DND-41 (cell line): ENCODE measurements at regions not wholly inside any gene's neighbourhood (a gene's known extent, or its start where the extent isn't known, plus 50 kb on each side); places are given as distances from the start of the nearest gene placed in this dataset.

Experiments
- ATAC-seq: fragments of 200-7000 bp; cut with Tn5 transposase; 3 replicates; pipeline ENCODE4 v1.9.1; 2021; ENCODE audit warnings: low read depth; ENCODE audit not compliant: insufficient read depth
- DNase-seq: peaks from one replicate; pipeline ENCODE4 v3.0.0-alpha.2; 2020
- H2AFZ ChIP-seq: 2 replicates; pipeline ENCODE4 v1.6.0; 2012; ENCODE audit warnings: low read depth, low read length
- H3K27ac ChIP-seq: 2 replicates; pipeline ENCODE4 v1.5.1; 2012; ENCODE audit warnings: low read length, inconsistent platforms
- H3K27me3 ChIP-seq: fragments of 200-600 bp; sonication (generic); 2 replicates; pipeline ENCODE4 v1.6.0; 2012; ENCODE audit warnings: low read length, mild to moderate bottlenecking, inconsistent platforms; ENCODE audit not compliant: insufficient read depth, poor library complexity
- H3K36me3 ChIP-seq: 2 replicates; pipeline ENCODE4 v1.5.1; 2012; ENCODE audit warnings: low read length, inconsistent platforms; ENCODE audit not compliant: insufficient read depth
- H3K4me1 ChIP-seq: 2 replicates; pipeline ENCODE4 v1.5.1; 2012; ENCODE audit warnings: mild to moderate bottlenecking, low read length; ENCODE audit not compliant: insufficient read depth
- H3K4me2 ChIP-seq: 2 replicates; pipeline ENCODE4 v1.6.0; 2012; ENCODE audit warnings: mild to moderate bottlenecking, moderate library complexity, low read length, inconsistent platforms; ENCODE audit not compliant: insufficient read depth
- H3K4me3 ChIP-seq, 2 experiments: fragments of 200-600 bp in 1 of 2; shearing (Covaris generic) in 1 of 2; 2 replicates each; pipeline ENCODE4 v1.5.1; 2012 to 2016; ENCODE audit warnings: inconsistent platforms in 2 of 2, low read length in 2 of 2, mild to moderate bottlenecking in 2 of 2, low read depth in 1 of 2, moderate library complexity in 1 of 2
- H3K79me2 ChIP-seq: 2 replicates; pipeline ENCODE4 v1.6.0; 2012; ENCODE audit warnings: low read length, inconsistent platforms; ENCODE audit not compliant: insufficient read depth
- H3K9ac ChIP-seq: 2 replicates; pipeline ENCODE4 v1.6.0; 2012; ENCODE audit warnings: low read depth, mild to moderate bottlenecking, inconsistent platforms, low read length, moderate library complexity
- H3K9me3 ChIP-seq: 2 replicates; pipeline ENCODE4 v1.5.1; 2012; ENCODE audit warnings: low read length, moderate library complexity, mild to moderate bottlenecking, inconsistent platforms; ENCODE audit not compliant: insufficient read depth, severe bottlenecking
- H4K20me1 ChIP-seq: 2 replicates; pipeline ENCODE4 v1.6.0; 2012; ENCODE audit warnings: low read length; ENCODE audit not compliant: insufficient read depth
- CTCF ChIP-seq: IDR thresholded peaks from 2 replicates; pipeline ENCODE4 v1.5.1; 2012; ENCODE audit warnings: borderline replicate concordance, low read length, moderate library complexity, mild to moderate bottlenecking; ENCODE audit not compliant: poor library complexity, severe bottlenecking; ENCODE audit errors: extremely low read depth
- EZH2 ChIP-seq: IDR thresholded peaks from 3 replicates; pipeline ENCODE4 v1.6.1; 2012; ENCODE audit warnings: borderline replicate concordance, low read depth, mild to moderate bottlenecking, moderate library complexity, low read length, inconsistent platforms; ENCODE audit not compliant: severe bottlenecking

DNA sequence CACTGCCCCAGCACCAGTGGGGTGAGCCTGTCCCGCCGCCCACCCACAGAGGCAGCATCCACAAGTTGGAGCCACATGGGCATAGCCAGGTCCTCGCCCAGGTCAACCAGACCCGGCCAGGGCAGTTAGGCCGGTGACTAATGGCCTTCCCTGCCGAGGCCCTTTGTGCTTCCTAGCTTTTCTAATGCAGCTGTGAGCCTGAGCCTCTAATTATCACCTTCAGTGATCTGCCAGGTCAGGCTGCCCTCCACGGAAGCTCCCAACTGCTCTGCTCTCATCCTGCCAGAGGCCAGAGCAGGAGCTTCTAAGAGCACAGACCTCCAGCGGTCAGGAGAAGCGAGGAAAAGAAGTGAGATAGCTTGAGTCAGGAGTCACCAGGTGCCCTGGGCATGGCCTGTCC is 87.1 kb upstream of the PPP1R26 start:
- Histone ChIP-seq H3K79me2 (no peaks in the 10 kb centered on the region), H3K9ac (no peak overlapping the region), H4K20me1 (no peaks in the 10 kb centered on the region), H3K4me2 (no peak overlapping the region), H3K9me3 (no peaks in the 10 kb centered on the region), H3K4me1 (no peaks in the 10 kb centered on the region), H3K36me3 (no peaks in the 10 kb centered on the region), H3K4me3 (no peak overlapping the region), H3K27me3 (no peaks in the 10 kb centered on the region), H3K27ac (no peak overlapping the region), H2AFZ (no peak overlapping the region)
- no peak for DNase-seq
- TF ChIP-seq CTCF (no peak), EZH2 (no peak)
- ATAC-seq: no peak

GRCh38 chr9:135394131-135394530 is 85.5 kb upstream of the PPP1R26 start:
- ATAC-seq (no peak), DNase-seq (no peak)
- H3K9me3 ChIP-seq: no peaks in the 10 kb centered on the region
- H3K4me1 ChIP-seq: no peaks in the 10 kb centered on the region
- H3K27me3 ChIP-seq: no peaks in the 10 kb centered on the region
- TF ChIP-seq EZH2: no peak
- TF ChIP-seq CTCF: no peak
- no peak overlapping the region for H2AFZ ChIP-seq
- no peaks in the 10 kb centered on the region for H3K36me3 ChIP-seq
- H3K9ac ChIP-seq: no peak overlapping the region
- no peak overlapping the region for H3K27ac ChIP-seq
- H3K79me2 ChIP-seq: no peaks in the 10 kb centered on the region
- H3K4me2 ChIP-seq: no peak overlapping the region
- H3K4me3 ChIP-seq: no peak overlapping the region
- no peaks in the 10 kb centered on the region for H4K20me1 ChIP-seq

DNA sequence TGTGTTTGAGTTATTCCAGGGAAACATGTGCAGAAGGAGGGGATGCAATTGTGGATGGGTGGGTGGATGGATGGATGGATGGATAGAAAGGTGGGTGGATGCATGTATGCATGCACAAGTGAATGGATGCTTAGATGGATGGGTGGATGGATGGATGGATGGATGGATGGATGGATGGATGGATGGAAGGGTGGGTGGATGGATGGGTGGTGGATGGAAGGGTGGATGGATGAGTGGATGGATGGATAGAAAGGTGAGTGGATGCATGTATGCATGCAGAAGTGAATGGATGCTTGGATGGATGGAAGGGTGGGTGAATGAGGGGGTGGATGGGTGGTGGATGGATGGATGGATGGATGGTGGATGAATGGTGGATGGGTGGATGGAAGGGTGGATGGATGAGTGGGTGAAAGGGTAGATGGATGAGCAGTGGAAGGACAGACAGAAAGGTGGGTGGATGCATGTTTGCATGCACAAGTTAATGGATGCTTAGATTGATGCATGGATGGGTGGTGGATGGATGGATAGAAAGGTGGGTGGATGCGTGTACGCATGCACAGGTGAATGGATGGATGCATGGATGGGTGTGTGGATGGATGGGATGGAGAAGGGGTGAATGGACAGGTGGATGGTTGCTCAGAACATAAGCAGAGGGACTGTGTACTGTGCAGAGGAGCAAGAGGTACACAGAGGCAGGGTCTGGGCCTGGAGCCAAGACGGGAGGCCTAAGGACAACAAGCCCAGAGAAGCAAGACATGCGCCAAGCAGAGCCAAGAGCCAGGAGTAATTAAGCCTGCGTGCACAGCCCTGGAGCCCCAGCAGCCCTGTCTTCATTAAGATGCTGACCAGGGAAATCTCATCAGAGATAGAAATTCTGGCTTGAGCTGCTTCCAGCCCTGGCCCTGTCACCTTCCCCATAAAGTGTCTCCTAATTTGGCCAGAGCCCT is 84.6 kb upstream of the PPP1R26 start:
- H2AFZ ChIP-seq: no peak overlapping the region
- no peaks in the 10 kb centered on the region for H3K9me3 ChIP-seq
- DNase-seq (no peak), ATAC-seq (no peak)
- no peaks in the 10 kb centered on the region for H3K4me1 ChIP-seq
- no peaks in the 10 kb centered on the region for H3K79me2 ChIP-seq
- TF ChIP-seq CTCF (no peak), EZH2 (no peak)
- no peaks in the 10 kb centered on the region for H3K36me3 ChIP-seq
- no peak overlapping the region for H3K4me3 ChIP-seq
- no peaks in the 10 kb centered on the region for H4K20me1 ChIP-seq
- no peak overlapping the region for H3K4me2 ChIP-seq
- H3K27me3 ChIP-seq: no peaks in the 10 kb centered on the region
- H3K27ac ChIP-seq: no peak overlapping the region
- no peak overlapping the region for H3K9ac ChIP-seq

DNA sequence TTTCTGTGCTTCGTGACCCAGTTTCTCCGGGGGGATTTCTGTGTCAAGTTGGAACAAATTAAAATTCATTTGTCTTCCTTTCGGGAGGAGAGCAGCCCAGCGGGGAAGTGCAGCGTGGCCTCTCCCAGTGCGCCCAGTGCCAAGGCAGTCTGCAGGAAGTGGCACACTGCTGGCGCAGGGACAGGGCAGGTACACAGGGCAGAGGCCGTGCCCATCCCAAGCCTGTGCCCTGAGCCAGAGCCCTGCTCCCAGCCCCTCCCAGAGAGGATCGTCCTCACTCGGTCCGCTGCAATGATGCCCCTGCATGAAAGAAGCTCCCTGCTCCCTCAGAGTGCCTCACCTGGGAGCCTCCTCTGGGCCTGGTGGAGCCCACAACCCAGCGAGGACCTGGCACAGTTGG is 82.4 kb upstream of the PPP1R26 start:
- Histone ChIP-seq H3K4me1 (no peaks in the 10 kb centered on the region), H4K20me1 (no peaks in the 10 kb centered on the region), H3K4me2 (no peak overlapping the region), H3K36me3 (no peaks in the 10 kb centered on the region), H3K79me2 (no peaks in the 10 kb centered on the region), H3K27ac (no peak overlapping the region), H3K27me3 (no peaks in the 10 kb centered on the region), H2AFZ (no peak overlapping the region), H3K9ac (no peak overlapping the region), H3K4me3 (no peak overlapping the region), H3K9me3 (no peaks in the 10 kb centered on the region)
- TF ChIP-seq CTCF: no peak
- no peak for TF ChIP-seq EZH2
- no peak for ATAC-seq
- no peak for DNase-seq
